Activated CD4-positive, alpha-beta T cell treated with anti-CD3 and anti-CD28 coated beads, Interleukin-2, amount 50 U/mL, for 24 hours (primary cell): ENCODE measurements at regions not wholly inside any gene's neighbourhood (a gene's known extent, or its start where the extent isn't known, plus 50 kb on each side); places are given as distances from the start of the nearest gene placed in this dataset.
A peak's percentile ranks its signal among the peaks of the same experiment; 100 is the strongest.
"Not testable (repeated sequence)": the region's sequence is repeated elsewhere in the genome, so short reads cannot be mapped to it uniquely, and the experiment has no call there.

ENCODE experiments used
- DNase-seq, 2 donors: peaks; one replicate each; pipeline ENCODE4 v3.0.0-alpha.2; 2020; ENCODE audit warnings: low read depth in 1 of 2, low spot score in 1 of 2

DNA sequence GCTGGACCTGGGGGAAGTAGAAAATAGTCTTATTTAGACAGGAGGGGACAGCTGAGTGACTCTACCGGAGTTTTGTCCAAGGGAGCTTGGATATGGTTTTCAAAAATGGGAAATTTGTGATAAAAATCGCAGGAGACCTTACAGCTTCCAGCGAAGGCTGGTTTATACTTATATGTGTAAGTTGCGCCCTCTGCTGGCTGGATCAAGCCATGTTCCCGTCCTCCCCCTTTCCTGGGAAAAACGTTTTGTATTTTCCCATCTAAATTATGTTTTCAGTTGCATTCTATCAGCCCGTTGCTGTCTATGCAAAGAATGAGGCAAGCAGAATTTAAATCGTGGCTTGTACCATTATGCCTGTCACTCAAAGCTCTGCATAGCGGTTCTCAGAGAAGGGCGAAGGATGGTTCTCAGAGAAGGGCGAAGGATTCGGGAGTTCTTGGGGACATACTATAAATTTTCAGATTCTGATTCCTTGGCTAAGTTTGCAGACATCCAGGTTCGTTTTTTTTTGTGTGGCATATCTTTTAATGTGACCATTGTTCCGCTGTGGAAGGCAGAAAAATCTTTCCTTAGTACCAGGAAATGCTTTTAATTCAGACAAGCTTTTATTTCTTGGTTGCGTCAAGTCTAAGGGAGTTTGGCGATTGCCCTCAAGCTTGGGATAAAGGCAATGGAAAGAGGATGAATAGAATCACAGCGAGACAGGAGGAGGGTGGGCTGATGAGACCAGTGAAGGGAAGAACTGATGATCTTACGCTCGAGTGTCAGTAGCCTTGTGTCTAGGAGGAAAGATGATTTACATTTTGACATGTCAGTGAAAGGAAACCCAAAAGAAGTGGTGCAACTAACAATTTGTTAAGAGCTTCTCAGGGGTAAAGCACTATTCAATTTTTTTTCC lies 128.5 kb upstream of the ARX start:
- DNase-seq: peak; percentile 0 to 9

- no peak for DNase-seq
Observed at GRCh38 chrX:25143596-25143995, 127.8 kb upstream of the ARX start.

- DNase-seq: no peak
Observed at GRCh38 chrX:25141684-25142083, 125.9 kb upstream of the ARX start.

DNA sequence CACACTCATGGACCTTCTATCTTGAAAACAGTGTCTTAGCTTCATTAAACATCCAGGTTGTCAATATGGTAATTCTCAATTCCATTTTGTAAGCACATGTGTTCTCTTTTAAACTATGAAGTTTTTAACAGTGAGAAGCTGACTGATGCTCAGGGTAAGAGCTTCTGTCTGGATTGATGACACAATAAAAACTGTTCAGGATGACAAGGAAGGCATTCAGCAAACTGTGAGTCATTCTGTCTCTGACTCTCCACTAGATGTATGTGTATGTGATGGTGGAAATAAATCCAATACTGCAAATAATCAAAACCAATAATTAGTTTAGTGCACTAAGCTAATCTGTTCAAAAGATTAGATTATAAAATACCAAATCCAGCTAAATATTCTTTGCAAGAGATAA lies 115.3 kb upstream of the ARX start:
- no peak for DNase-seq

GRCh38 chrX:25130619-25131018 lies 114.9 kb upstream of the ARX start:
- DNase-seq: no peak

GRCh38 chrX:25125483-25125882 lies 109.7 kb upstream of the ARX start:
- no peak for DNase-seq

GRCh38 chrX:25124391-25124790 lies 108.6 kb upstream of the ARX start:
- DNase-seq: no peak

DNA sequence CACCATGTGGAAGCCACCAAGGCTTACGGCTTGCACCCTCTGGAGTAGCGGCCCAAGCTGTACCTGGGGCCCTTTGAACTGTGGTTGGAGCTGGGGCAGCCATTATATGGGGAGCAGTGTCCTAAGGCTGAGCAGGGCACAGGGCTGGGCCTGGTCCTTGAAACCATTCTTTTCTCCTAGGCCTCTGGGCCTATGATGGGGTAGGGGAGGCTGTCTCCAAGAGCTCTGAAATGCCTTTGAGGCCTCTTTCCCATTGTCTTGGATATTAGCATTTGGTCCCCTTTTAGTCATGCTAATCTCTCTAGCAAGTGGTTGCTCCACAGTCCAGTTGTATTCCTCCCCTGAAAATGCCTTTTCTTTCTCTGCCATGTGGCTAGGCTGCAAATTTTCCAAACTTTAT lies 96.4 kb upstream of the ARX start:
- no peak for DNase-seq

DNA sequence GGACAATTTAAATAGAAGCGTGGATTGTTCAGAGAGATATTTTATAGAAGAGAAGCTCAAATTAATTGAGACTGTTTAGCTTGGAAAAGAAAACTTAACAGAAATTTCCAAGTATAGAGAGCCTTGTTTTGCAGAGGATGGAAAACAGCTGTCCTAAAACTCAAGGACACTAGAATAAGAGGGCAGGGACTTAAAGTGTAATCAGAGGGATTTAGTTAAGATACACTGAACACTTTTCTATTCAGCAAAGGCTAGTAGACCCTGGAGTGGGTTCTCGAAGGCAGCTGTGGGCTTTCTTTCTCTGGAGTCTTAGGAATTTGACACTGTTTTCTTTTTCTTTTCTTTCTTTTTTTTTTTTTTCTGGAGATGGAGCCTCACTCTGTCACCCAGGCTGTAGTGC lies 92.7 kb upstream of the ARX start:
- no peak for DNase-seq

DNA sequence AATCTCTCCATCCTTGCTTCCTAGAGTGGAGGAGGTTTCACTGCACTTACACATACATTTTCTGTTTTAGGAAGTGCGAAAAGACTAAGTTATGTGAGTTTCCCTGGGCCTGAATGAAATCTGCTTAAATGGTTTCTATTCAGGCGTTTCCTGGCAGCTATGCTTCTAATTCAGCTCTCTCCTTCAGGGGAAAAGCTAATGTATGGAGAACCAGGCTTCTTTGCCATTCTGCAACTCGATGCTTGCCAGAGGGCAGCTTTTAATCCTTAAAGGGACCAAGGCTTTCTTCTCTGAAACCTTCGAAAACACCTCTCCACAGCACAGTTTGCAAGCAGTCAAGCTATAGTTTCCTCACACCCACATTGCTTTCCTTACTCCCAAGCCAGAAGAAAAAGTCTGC lies 89.5 kb upstream of the ARX start:
- no peak for DNase-seq

- DNase-seq: no peak
Observed at GRCh38 chrX:25096522-25097045, 80.8 kb upstream of the ARX start.

GRCh38 chrX:25091152-25091551 lies 75.4 kb upstream of the ARX start:
- DNase-seq: not testable (repeated sequence)

- no peak for DNase-seq
Observed at GRCh38 chrX:25084446-25084845, 68.7 kb upstream of the ARX start.

DNA sequence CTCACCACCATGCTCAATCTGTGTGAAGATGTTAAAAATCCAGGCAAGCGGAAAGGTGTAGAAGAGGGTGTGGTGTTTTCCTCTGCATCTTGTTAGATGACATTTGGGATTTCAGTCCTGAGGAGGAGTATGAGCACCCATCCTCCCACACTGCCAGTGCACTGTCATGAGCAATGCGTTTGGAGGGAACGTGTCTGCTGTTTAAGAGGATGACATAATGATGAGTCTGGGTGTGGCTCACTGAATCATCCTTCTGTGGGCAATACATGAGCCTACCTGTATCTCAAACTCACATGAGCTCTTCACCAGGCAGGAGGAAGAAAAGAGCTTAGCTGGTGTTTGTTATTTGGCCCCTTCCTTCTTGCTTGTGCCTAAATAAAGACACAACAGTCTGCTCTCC lies 67.9 kb upstream of the ARX start:
- no peak for DNase-seq

GRCh38 chrX:25079020-25079419 lies 63.3 kb upstream of the ARX start:
- DNase-seq: no peak

DNA sequence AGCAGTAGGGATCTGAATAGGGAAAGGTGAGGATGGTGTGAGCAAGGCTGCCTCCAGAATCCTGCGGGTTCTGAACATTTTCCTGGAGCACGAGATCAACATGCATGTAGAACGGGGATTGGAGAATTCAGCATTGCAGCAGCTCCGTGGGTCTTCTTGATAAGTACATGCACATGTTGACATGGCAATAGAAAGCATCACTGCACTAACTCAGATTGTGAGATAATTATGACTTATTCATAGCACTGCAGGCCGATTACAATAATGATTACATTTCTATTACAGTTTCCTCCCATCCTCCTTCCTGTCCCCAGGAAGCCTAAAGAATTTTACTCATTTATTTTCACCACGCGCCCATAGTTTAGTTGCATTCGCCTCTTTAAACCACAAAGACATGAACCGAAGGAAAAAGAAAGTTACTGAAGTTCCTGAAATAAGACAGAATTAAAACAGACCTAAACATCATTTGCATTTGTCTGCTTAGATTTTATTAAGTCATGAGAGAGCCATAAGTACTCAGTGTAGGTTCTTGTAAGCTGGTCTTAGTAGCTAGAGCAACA lies 61.3 kb upstream of the ARX start:
- DNase-seq: no peak

GRCh38 chrX:25072247-25072646 lies 56.5 kb upstream of the ARX start:
- DNase-seq: no peak

GRCh38 chrX:25070038-25070437 lies 54.3 kb upstream of the ARX start:
- no peak for DNase-seq

- no peak for DNase-seq
Observed at GRCh38 chrX:25069209-25069608, 53.4 kb upstream of the ARX start.

DNA sequence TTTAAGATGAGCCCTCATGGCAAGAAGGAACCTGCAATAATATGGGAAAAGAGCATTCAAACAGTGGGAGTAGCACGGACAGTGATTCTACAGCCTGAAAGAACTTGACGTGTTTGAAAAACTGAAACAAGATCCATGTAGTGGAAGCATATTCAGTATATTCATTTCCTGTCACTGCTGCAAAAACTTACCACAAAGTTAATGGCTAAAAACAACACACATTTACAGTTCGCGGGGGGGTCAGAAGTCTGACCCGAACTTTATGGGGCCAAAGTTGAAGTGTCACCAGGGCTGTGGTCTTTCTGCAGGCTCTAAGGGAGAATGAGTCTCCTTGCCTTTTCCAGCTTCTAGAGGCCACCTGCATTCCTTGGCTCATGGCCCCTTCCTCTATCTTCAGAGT lies 52.6 kb upstream of the ARX start:
- no peak for DNase-seq

DNA sequence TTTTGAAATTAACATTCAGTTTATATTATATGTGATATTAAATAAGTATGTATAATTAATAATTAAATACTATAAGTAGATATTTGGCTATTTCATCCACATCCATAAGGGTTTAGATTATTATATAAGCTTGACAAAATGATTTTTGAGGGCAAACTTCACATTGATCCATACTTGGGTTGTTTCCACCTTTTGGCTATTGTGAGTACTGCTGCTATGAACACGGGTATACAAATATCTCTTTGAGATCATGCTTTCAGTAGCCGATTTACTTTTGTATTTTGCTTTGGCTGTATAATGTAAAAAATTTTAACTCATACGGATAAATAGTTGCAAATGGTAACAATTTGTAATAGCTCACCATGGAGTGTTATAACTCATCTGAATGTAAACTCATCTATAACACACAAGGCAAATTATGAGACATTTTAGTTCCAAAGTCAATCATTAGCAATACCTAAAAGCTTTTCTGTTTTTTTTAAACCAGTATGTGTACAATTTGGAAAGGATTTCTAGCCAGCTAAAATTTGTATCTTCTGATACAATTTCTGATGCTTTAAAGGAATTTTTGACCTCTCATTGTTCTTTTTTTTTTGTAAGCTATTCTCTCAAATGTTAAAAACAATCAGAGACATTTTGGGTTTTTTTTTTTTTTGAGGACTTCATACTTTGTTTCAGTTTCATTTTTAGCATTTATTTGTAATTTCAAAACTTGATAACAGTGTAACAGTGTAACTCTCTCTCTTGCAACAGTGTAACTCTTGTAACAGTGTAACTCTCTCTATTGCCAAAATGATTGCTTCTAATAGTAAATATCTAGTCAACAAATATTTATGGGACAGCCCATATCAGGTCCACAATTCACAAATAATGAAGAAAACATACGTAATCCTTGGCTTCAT lies 51.8 kb upstream of the ARX start:
- DNase-seq: no peak

- DNase-seq: no peak
Observed at GRCh38 chrX:25066131-25066530, 50.4 kb upstream of the ARX start.
